GM19467 (cell line): ENCODE measurements at regions not wholly inside any gene's neighbourhood (a gene's known extent, or its start where the extent isn't known, plus 50 kb on each side); places are given as distances from the start of the nearest gene placed in this dataset.

ENCODE experiments used
- ATAC-seq: cut with Tn5 transposase; IDR thresholded peaks from one replicate; pipeline ENCODE4 v1.9.1; 2021; ENCODE audit warnings: mild to moderate bottlenecking, moderate library complexity; ENCODE audit not compliant: unreplicated experiment

DNA sequence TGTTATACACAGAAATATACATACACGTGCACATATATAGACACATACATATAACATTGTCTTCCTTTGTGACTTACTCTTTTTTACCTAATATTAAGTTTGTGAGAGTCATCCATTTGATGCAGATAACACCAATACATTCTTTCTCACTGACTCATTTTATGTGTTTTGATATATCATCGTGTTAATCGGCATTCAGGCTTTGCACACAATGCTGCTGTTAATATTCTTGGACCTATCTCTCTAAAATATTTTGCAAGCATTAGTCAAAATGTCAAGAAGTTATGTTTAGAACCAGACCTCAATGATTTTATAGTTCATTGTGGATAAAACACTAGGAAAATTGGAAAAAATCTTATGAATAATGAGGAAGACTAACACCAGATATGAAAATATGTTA, 441.1 kb downstream of the LRATD1 start:
- no peak for ATAC-seq

DNA sequence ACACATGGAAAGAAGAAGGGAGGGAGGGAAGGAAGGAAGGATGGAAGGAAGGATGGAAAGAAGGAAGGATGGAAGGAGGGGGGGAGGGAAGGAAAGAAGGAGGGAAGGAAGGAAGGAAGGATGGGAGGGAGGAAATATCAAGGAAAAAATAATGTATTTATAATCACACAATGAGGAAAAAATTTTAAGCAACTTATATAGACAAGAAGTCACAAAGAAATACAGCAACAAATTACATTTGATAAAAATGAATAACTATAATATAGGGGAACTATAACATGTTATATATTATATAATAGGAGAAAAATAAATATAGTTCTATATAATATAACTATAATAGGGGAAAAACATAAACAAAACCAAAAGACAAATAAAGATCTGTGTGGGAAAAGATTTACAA, 441.8 kb downstream of the LRATD1 start:
- ATAC-seq = no peak

DNA sequence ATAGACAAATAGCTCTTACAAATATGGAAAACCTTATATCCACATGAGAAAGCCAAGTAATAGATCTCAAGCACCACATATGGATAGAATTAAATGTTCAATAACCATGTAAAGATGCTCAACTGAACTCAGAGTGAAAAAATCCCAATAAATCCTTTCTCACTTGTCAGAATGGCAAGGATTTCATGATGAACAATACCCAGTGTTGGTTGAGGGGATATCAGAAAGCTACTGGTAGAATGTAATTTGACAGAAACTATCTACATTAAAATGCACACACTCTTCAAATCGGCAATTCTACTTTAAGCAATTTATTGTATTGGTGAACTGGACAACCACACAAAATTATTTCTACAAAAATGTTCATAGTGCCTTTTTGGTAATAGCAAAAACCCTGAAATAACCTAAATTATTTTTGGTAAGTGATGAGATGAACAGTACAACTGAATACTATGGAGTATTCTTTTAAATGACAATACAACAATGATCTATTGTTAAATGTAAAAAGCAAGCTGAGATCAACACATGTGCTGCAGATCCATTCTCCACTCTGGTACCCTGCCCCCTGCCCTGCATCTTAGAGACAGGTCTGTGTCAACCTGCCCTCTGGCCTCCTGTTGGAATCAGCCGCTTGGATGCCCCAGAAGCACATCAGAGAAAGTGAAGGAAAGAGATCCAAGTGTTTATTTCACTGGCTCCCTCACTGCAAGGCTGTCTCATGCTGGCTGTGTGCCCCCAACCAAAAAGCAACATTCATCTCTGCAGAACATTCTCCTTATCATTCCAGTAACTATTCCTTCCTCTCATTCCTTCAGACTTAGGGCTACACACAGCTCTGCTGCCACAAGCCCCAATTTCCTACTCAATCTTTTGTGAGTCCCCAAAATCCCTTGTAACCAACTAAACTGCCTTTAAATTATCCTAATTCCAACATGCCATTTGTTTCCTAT, 442.5 kb downstream of the LRATD1 start:
- ATAC-seq = no peak

DNA sequence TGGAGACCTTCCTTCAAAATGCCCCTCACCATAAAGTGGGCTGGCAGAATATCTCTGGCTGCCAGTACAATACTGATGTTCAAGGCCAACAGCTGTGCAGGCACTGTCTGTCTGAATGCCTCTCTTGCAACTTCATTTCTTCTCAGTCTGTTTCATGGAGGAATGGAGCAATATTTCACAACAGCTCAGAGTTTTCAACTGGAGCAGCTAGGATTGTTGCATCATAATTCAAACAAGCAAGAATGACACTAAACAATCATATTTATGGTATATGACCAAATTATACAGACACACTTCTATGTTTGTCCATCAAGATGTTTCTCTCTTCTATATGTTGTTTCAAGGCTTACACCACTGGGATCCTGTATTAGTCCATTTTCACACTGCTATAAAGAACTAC, 444.2 kb downstream of the LRATD1 start:
- no peak for ATAC-seq

DNA sequence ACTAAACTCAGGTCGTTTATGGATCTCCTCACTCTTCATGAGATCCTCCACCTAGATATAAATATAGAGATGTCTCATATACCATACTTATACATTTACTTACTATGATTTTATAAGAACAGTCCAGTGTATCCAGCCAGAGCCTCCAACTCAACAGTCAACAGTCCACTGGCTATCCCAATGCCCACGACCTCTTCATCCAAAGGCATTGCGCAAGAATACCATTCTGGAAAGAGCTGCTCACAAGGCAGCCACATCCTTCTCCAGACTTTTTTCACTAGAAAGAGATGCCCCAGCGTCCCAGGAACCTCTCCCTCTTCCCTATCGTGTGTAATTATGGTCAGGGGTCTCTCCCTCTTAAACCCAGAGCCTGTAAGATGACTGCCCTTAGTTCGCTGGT, 448.8 kb downstream of the LRATD1 start:
- no peak for ATAC-seq

DNA sequence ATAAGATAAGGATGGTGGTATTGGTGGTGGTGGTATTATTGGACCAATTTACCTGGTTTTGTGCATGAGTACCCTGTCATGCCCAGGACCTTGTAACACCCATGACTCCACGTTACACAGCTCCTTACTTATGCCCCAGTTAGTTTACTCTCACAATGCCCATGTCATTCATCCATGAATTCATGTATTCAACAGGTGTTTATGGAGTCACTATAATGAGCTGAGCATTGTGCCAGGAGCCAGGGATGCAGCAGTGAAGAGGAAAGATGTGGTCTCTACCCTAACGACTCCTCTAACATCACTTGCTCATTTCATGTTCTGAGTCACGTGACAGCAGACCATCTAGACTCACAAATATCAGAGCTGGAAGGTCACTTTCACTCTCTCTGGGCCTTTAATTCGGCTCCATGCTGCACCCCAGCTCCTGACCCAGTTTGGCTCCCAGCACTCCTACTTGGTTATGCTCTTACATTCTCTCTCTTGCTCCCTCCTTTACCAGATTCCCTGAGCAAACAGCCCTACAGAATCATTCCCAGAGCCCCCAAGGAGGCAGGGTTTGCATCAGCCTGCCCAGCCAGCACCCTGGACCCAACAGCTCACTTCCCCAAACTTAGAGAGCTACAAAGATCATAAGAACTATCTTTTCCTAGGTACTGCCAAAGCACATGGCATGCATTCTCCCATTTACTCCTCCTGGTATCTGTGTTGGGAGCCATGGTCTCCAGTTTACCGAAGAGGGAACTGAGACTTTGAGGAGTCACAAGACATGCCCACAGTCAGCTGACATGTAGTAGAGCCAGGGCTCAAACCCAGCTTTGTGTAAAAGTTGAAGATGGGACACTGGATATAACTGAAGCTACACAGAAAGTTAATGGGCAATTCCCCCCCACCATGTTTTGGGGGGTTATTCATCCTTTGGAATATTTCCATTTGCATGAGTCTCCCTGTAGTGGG, 449.9 kb downstream of the LRATD1 start:
- ATAC-seq = no peak

DNA sequence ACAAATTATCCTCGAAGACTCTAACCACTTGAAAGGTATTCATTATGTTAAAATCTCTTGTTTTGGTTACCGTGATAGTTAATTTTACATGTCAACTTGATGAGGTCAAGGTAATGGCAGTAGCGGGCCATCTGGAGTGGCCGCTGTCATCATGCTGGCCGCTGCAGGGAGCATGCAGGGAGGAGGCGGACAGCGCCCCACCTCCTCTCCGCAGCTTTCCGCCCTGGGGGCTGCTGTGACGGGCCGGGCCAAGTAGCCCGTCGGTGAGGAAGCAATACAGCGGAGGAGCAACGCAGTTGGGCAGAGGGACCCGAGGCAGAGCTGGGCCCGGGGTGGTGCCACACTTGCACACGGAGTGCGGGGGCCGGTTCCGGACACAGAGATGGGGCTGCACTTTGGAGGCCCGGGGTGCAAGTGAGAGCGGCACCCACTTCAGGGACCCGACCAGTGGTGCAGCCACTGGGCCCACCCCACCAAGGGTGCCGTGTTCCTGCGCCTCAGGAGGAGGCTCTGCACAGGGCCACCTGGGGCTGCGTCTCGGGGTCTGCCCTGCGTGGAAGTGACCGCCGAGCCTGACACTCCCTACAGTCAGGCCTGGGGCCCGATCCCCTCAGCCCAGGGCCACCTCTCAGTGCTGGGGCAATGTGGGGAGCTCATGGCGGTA, 452.4 kb downstream of the LRATD1 start:
- no peak for ATAC-seq

DNA sequence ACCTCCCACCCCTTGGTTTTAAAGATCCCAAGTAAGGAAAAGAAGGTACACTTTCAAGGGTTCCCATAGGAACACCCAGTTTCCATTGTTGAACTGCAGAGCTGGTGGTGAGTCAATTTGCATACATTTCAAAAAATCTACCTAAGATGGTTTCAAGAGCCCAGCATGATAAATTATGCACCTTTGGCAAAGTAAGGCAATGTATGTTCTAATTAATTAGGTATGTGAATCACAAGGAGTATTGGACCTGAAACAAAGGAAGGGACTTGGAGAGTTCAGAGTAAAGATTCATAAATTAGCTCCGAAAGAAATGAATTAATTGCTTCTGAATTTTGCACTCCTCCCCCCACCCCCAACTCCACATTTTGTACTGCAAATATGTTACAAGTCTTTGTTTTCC, 459.7 kb downstream of the LRATD1 start:
- ATAC-seq = no peak

DNA sequence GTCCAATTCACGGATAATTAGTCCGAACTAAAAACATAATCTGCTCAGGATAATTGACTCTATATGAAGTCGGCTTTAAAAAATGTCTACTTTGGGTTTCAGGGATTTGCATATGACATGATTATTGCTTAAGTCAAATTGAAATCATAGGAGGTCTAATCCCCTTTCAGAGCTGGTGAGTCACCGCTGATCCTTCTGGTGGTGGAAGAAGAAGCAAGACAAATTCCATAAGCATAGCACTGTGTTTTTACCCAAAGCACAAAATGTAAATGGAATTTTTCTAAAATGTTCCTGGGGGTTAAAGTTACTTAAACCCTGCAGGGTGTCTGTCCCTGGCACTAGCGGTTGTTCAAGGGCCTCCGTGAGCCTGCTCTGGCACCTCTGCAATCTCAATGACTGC, 460.2 kb downstream of the LRATD1 start:
- no peak for ATAC-seq

DNA sequence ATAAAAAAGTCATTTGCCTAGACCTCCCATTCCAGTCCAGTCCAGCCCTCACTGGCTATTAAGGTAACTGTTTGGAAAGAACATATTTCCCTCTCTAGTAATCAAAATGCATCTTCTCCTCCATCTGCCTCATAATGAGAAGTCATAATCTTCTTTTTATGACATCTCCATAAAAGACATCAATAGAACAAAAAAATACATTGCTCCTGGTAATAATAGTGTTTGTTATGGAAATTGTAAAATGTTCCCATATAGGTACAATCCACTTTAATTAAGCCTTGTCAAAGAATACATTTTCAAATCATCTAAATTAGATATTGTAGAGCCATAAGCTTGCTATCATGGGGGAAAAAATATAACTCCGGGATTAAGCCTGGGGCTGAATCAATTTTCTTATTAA, 461.6 kb downstream of the LRATD1 start:
- no peak for ATAC-seq

DNA sequence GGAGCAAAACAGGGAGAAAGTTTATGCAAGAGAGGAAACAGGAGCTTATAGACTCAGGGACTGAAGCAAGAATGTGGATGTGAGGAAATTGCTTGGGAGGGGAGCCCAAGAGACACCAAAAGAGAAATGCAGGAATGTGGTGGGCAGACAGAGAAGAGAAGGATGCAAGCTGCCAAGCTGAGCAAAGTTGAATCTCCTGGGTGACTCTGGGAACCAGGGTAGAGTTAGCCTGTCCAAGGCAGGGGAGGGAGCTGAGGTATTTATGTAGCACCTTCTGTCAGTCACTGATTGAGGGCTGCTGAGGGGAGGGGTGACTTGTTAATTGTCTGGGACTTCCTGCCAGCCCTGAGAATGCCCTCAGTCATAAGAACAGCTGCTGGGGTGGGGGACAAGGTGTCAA, 464.3 kb downstream of the NBAS start:
- ATAC-seq = no peak

DNA sequence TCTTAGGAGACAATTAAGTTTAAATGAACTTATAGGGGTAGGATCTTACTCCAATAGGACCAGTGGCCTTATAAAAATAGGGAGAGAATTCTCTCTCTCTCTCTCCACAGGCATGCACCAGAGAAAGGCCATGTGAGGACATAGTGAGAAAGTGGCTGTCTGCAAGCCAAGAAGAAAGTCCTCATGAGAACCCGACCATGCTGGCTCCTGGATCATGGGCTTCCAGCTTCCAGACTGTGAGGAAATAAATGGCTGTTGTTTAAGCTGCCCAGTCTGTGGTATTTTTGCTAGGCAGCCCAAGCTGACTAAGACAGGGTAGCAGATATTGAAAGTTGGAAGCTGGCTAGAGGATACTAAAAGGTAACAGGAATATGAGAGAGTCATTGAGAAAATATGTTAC, 454.0 kb downstream of the NBAS start:
- ATAC-seq = no peak

DNA sequence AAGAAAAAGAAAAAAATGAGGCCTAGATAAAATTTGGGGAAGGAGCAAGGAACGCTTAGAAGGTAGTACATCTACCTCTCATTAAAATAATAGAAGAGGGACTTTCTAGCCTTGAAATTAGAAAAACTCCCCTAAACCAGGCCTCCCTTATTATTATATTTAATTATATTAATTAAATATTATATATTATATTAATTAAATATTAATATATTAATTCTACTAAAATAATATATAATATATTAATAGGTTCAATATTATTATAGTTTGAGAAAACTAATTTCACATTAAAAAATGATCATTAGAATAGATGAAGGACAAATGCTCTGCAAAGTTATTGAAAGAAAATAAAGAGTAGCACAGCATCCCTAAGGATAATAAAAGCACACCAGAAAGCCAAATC, 449.4 kb downstream of the NBAS start:
- no peak for ATAC-seq

DNA sequence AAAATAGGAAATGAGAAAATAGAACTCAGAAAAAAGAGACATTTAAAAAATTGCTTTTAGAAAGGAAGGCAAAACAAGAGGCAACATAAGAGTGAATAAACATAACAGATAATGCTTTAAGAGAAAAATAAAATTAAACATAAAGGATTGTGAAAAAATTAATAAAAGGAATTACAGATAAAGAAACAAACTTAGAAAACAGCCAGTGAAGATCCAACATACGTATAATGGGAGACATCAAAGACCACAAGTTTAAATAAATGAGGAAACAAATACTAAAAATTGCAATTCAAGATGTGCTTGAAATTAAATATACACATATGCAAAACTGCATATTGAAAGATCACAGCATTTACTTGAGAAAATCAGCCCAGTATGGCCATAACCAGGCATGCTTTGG, 448.9 kb downstream of the NBAS start:
- ATAC-seq = no peak

DNA sequence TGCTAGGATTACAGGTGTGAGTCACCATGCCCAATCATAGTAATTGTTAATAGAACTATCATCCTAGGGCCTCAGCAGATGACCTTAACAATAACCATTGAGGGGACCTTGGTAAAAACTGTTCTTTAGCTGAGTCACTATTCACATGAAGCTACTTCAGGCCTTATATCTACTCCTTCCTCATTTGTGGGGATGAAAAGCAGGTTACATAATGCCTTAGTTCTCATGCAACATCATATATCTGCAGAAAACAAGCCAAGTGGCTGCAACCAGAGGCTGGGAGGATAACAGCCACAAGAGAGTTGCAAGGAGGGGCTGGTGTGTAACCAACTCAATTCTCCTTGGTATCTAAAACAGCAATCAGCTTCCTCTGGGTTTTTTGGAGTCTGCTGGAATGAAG, 445.4 kb downstream of the NBAS start:
- no peak for ATAC-seq

DNA sequence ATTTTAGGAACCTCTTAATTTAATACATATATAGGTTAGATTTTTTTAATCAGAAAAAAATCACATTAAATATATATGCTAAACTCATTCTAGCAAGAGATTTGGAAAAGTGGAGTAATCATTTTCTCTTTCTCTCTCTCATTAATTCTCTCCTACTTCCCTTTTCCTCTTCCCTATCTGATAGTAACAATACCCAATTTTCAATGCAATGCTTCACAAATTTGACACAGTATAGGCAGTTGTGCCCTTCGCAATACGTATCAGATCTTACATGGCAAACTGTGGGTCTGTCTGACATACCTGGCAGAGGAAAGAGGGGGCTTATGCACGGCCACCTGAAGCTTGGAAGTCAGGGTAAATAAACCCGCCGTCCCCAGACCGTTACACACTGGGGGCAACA, 444.3 kb downstream of the NBAS start:
- no peak for ATAC-seq
